H9 (cell line): ENCODE measurements at regions not wholly inside any gene's neighbourhood (a gene's known extent, or its start where the extent isn't known, plus 50 kb on each side); places are given as distances from the start of the nearest gene placed in this dataset.

Source experiments
- DNase-seq: peaks from one replicate; pipeline ENCODE4 v3.0.0-alpha.2; 2017
- H2AFZ ChIP-seq: one replicate; pipeline ENCODE4 v1.6.1; 2013; ENCODE audit warnings: mild to moderate bottlenecking, low read length, control low read depth, moderate library complexity
- H2AK5ac ChIP-seq: 2 replicates; pipeline ENCODE4 v1.6.1; 2013; ENCODE audit warnings: low read length, control low read depth, mixed read lengths; ENCODE audit not compliant: insufficient read length
- H2BK120ac ChIP-seq: one replicate; pipeline ENCODE4 v1.6.1; 2013; ENCODE audit warnings: low read depth, mild to moderate bottlenecking, low read length, control low read depth, inconsistent platforms; ENCODE audit not compliant: poor library complexity, severe bottlenecking
- H2BK12ac ChIP-seq: 2 replicates; pipeline ENCODE4 v1.6.1; 2013; ENCODE audit warnings: low read length, control low read depth, mixed read lengths, low read depth; ENCODE audit not compliant: insufficient read length
- H2BK15ac ChIP-seq: 2 replicates; pipeline ENCODE4 v1.6.1; 2013; ENCODE audit warnings: low read depth, low read length, control low read depth
- H2BK20ac ChIP-seq: one replicate; pipeline ENCODE4 v1.6.1; 2013; ENCODE audit warnings: low read depth, mild to moderate bottlenecking, low read length, control low read depth, inconsistent platforms; ENCODE audit not compliant: poor library complexity, severe bottlenecking
- H2BK5ac ChIP-seq: 2 replicates; pipeline ENCODE4 v1.6.1; 2013; ENCODE audit warnings: low read length, control low read depth, mixed read lengths; ENCODE audit not compliant: insufficient read length
- H3K14ac ChIP-seq: 2 replicates; pipeline ENCODE4 v1.6.1; 2013; ENCODE audit warnings: low read length, control low read depth; ENCODE audit not compliant: insufficient read depth
- H3K18ac ChIP-seq: 2 replicates; pipeline ENCODE4 v1.6.1; 2013; ENCODE audit warnings: low read depth, mild to moderate bottlenecking, mixed read lengths, low read length, control low read depth; ENCODE audit not compliant: insufficient read length
- H3K23ac ChIP-seq: 2 replicates; pipeline ENCODE4 v1.6.1; 2013; ENCODE audit warnings: low read length, control low read depth, mixed read lengths, low read depth; ENCODE audit not compliant: insufficient read length
- H3K23me2 ChIP-seq: 2 replicates; pipeline ENCODE4 v1.6.1; 2013; ENCODE audit warnings: low read depth, mild to moderate bottlenecking, mixed read lengths, low read length, control low read depth; ENCODE audit not compliant: insufficient read length, poor library complexity, severe bottlenecking
- H3K27ac ChIP-seq: 2 replicates; pipeline ENCODE4 v1.5.1; 2013; ENCODE audit warnings: low read length, control low read depth, mixed read lengths, low read depth; ENCODE audit not compliant: insufficient read length
- H3K27me3 ChIP-seq: 2 replicates; pipeline ENCODE4 v1.6.1; 2013; ENCODE audit warnings: low read length, control low read depth, inconsistent platforms; ENCODE audit not compliant: insufficient read depth
- H3K4ac ChIP-seq: 2 replicates; pipeline ENCODE4 v1.6.1; 2013; ENCODE audit warnings: low read depth, mild to moderate bottlenecking, control low read depth, inconsistent platforms, low read length, moderate library complexity
- H3K4me1 ChIP-seq: 2 replicates; pipeline ENCODE4 v1.6.1; 2013; ENCODE audit warnings: low read length, control low read depth, inconsistent platforms; ENCODE audit not compliant: insufficient read depth
- H3K4me2 ChIP-seq: 2 replicates; pipeline ENCODE4 v1.6.1; 2013; ENCODE audit warnings: low read length, control low read depth, mixed read lengths; ENCODE audit not compliant: insufficient read length, insufficient read depth
- H3K56ac ChIP-seq: 2 replicates; pipeline ENCODE4 v1.6.1; 2013; ENCODE audit warnings: low read depth, mild to moderate bottlenecking, mixed read lengths, low read length, control low read depth; ENCODE audit not compliant: insufficient read length
- H3K79me1 ChIP-seq: 2 replicates; pipeline ENCODE4 v1.6.1; 2013; ENCODE audit warnings: low read depth, mild to moderate bottlenecking, moderate library complexity, low read length, control low read depth, inconsistent platforms; ENCODE audit not compliant: insufficient read depth, poor library complexity, severe bottlenecking
- H3K79me2 ChIP-seq: 2 replicates; pipeline ENCODE4 v1.6.1; 2013; ENCODE audit warnings: low read length, control low read depth, inconsistent platforms; ENCODE audit not compliant: insufficient read depth
- H3K9ac ChIP-seq: 2 replicates; pipeline ENCODE4 v1.6.1; 2013; ENCODE audit warnings: low read length, control low read depth, mixed read lengths; ENCODE audit not compliant: insufficient read length; ENCODE audit errors: extremely low read depth
- H3K9me3 ChIP-seq: one replicate; pipeline ENCODE4 v1.6.1; 2013; ENCODE audit warnings: low read depth, low read length, inconsistent platforms; ENCODE audit not compliant: control insufficient read depth
- H3T11ph ChIP-seq: one replicate; pipeline ENCODE4 v1.6.1; 2013; ENCODE audit warnings: mild to moderate bottlenecking, low read length, control low read depth, inconsistent platforms
- H4K20me1 ChIP-seq: one replicate; pipeline ENCODE4 v1.6.1; 2013; ENCODE audit not compliant: control insufficient read depth, insufficient read length, insufficient read depth
- H4K5ac ChIP-seq: 2 replicates; pipeline ENCODE4 v1.6.1; 2013; ENCODE audit warnings: low read depth, mild to moderate bottlenecking, mixed read lengths, low read length, control low read depth; ENCODE audit not compliant: insufficient read length
- H4K8ac ChIP-seq: replicated peaks from 2 replicates; pipeline ENCODE4 v1.6.1; 2013; ENCODE audit warnings: low read length, control low read depth, mixed read lengths, low read depth; ENCODE audit not compliant: insufficient read length
- H4K91ac ChIP-seq: 2 replicates; pipeline ENCODE4 v1.6.1; 2013; ENCODE audit warnings: low read depth, mild to moderate bottlenecking, moderate library complexity, mixed read lengths, low read length, control low read depth; ENCODE audit not compliant: insufficient read length
- H3K27ac Mint-ChIP-seq, 3 experiments: 2 replicates in 2 of 3; 3 replicates in 1 of 3; pipeline ENCODE4 v1.8.0; 2020 to 2021; ENCODE audit warnings: mixed read lengths in 3 of 3, mild to moderate bottlenecking in 1 of 3, moderate library complexity in 1 of 3
- H3K27me3 Mint-ChIP-seq: 2 replicates; pipeline ENCODE4 v1.8.0; 2021; ENCODE audit warnings: low read depth, mild to moderate bottlenecking, moderate library complexity, mixed read lengths
- H3K36me3 Mint-ChIP-seq, 3 experiments: 2 replicates in 2 of 3; 3 replicates in 1 of 3; pipeline ENCODE4 v1.8.0; 2020 to 2021; ENCODE audit warnings: low read depth in 3 of 3, mixed read lengths in 3 of 3; ENCODE audit not compliant: insufficient read depth in 1 of 3
- H3K4me1 Mint-ChIP-seq, 2 experiments: 2 replicates each; pipeline ENCODE4 v1.8.0; 2020; ENCODE audit warnings: mixed read lengths in 2 of 2
- H3K4me3 Mint-ChIP-seq, 2 experiments: 2 replicates in 1 of 2; 3 replicates in 1 of 2; pipeline ENCODE4 v1.8.0; 2020 to 2021; ENCODE audit warnings: mild to moderate bottlenecking in 2 of 2, mixed read lengths in 2 of 2, moderate library complexity in 1 of 2
- H3K9me3 Mint-ChIP-seq, 2 experiments: 2 replicates in 1 of 2; 3 replicates in 1 of 2; pipeline ENCODE4 v1.8.0; 2020; ENCODE audit warnings: mild to moderate bottlenecking in 2 of 2, mixed read lengths in 2 of 2, moderate library complexity in 1 of 2
- CTCF ChIP-seq: fragments of 200-600 bp; sonication (generic); conservative IDR thresholded peaks from 3 replicates; pipeline ENCODE4 v1.8.0; 2021; ENCODE audit warnings: antibody characterized with exemption, mild to moderate bottlenecking
- WGBS: extraction: QIAGEN DNeasy Blood & Tissue Kit; methylation state at CpG from one replicate; pipeline ENCODE4 v1.1.7; 2013; ENCODE audit warnings: missing lambda C conversion rate, low lambda C conversion rate, mixed read lengths; ENCODE audit not compliant: insufficient read length; ENCODE audit errors: extremely low coverage; 5-methylcytosine and 5-hydroxymethylcytosine counted together

GRCh38 chr7:54180796-54181195 is 361.4 kb upstream of the VSTM2A start:
- Mint-ChIP-seq H3K27me3 (peaks cover 6% of the 10 kb centered on the region; the same call in 1 of the 2 replicates), H3K9me3 (no peaks in the 10 kb centered on the region; a peak in 1 of 5 replicates), H3K36me3 (no peaks in the 10 kb centered on the region; a peak in 2 of 7 replicates), H3K4me1 (peaks cover 17 to 18% of the 10 kb centered on the region in 2 experiments), H3K27ac (no peak overlapping the region), H3K4me3 (no peak overlapping the region)
- no peak overlapping the region for H4K91ac ChIP-seq
- no peak overlapping the region for H3T11ph ChIP-seq
- H3K9ac ChIP-seq, result no peak overlapping the region
- no peaks in the 10 kb centered on the region for H3K9me3 ChIP-seq
- H4K8ac ChIP-seq, result no peak overlapping the region
- H3K23ac ChIP-seq, result no peak overlapping the region
- no peaks in the 10 kb centered on the region for H3K27me3 ChIP-seq
- WGBS, result no CpG with 5 or more reads among the region's 2 CpGs
- TF ChIP-seq CTCF, result no peak
- H3K4ac ChIP-seq, result no peak overlapping the region
- no peak overlapping the region for H2AK5ac ChIP-seq
- no peak overlapping the region for H3K4me2 ChIP-seq
- H3K18ac ChIP-seq, result no peak overlapping the region
- H3K27ac ChIP-seq, result no peak overlapping the region
- H3K4me1 ChIP-seq, result no peaks in the 10 kb centered on the region
- no peaks in the 10 kb centered on the region for H3K79me2 ChIP-seq
- no peak for DNase-seq
- H3K23me2 ChIP-seq, result no peaks in the 10 kb centered on the region
- H2BK5ac ChIP-seq, result no peak overlapping the region
- H2BK15ac ChIP-seq, result peak overlapping the region; percentile 60; the same call in 1 of the 2 replicates
- no peaks in the 10 kb centered on the region for H3K79me1 ChIP-seq
- H4K5ac ChIP-seq, result no peak overlapping the region
- H3K56ac ChIP-seq, result no peak overlapping the region
- H2BK120ac ChIP-seq, result no peak overlapping the region
- H2BK12ac ChIP-seq, result no peak overlapping the region
- H4K20me1 ChIP-seq, result no peaks in the 10 kb centered on the region
- H2BK20ac ChIP-seq, result no peak overlapping the region
- no peak overlapping the region for H2AFZ ChIP-seq
- H3K14ac ChIP-seq, result no peak overlapping the region
